HG03469 (cell line): ENCODE measurements at regions not wholly inside any gene's neighbourhood (a gene's known extent, or its start where the extent isn't known, plus 50 kb on each side); places are given as distances from the start of the nearest gene placed in this dataset.

ENCODE experiments used
- ATAC-seq: cut with Tn5 transposase; IDR thresholded peaks from one replicate; pipeline ENCODE4 v1.9.1; 2021; ENCODE audit warnings: mild to moderate bottlenecking, moderate library complexity, moderate number of reproducible peaks; ENCODE audit not compliant: unreplicated experiment

DNA sequence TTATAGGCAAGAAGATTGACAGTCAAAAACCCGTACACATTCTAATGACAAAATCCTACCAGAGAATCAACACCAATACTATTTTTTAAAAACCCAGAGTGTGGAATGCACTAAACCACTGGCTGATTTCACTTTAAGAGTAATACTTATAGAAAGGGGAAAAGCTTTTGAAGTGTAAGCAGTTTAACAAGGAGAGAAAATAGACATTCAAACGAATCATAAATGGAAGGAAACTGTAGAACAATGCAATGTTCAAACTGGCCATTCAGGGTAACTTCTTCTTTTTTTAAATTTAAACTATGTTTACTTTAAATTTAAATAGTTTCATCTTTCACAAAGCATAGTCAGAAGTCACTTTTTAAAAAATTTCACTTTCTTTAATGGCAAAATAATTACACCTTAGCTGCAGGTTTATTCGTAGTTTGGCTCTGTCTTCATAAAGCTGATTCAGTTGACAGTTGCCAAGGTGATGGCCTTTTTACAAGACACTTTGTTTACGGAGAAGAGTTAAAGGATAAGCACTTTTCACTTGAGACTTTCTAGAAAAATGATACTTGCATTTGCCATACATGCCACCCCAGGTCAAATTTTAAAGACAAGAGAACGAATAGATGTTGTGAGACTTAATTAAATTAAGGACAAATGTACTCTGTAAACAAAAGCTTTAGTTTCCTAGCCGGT is 82.4 kb upstream of the KLF3 start:
- ATAC-seq: no peak

DNA sequence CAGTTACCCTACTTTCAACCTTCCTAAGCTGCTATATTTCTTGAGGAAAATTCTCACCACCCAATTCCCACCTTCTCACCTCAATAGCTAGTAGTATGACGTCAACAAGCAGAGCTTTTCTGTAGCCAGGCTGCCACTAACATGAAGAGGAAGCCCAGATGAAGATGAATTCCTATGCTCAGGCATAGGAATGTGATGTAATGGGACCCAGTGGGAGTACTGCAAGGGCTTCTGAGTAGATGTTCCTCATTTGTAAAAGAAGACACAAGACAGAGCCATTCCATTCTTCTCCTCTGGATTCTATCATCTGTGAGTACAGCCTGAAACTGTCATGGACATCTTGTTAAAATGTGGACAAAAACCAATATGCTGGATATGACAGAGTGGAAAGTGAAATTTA is 81.6 kb upstream of the KLF3 start:
- ATAC-seq: no peak

DNA sequence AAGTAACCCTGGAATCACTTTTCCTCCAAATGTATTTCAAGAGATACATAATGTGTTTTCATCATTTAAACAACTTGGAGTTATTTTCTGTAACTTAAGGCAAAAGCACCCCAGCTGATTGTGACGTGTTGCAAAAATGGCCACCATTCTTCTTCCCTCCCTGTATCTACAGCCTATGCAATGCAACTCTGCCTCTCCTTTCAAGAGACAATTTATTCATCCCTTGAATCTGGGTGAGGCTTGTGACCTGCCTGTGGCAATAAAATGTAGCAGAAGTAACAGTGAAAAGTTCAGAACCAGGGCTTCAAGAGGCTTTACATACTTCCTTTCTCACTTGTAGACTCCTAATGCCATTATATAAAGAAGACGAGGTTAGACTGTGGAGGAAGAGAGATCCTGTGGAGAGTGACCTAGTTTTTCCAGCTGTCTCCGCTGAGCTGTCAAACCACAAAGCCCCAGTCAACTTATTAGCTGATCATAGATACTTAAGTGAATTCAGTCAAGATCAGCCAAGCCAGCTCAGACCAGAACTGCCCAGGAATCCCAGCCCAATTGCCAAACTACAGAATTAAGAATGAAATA is 81.0 kb upstream of the KLF3 start:
- no peak for ATAC-seq

DNA sequence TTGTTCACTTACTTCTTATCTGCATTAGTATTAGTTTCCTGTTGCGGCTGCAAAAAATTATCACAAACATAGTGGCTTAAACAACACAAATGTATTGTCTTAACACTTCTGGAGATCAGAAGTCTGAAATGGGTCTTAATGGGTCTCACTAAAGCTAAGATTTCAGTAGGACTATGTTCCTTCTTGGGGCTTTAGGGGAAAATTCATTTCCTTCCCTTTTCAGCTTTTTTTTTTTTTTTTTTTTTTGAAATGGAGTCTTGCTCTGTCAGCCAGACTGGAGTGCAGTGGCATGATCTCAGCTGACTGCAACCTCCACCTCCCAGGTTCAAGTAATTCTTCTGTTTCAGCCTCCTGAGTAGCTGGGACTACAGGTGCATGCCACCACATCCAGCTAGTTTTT is 78.1 kb upstream of the KLF3 start:
- no peak for ATAC-seq

DNA sequence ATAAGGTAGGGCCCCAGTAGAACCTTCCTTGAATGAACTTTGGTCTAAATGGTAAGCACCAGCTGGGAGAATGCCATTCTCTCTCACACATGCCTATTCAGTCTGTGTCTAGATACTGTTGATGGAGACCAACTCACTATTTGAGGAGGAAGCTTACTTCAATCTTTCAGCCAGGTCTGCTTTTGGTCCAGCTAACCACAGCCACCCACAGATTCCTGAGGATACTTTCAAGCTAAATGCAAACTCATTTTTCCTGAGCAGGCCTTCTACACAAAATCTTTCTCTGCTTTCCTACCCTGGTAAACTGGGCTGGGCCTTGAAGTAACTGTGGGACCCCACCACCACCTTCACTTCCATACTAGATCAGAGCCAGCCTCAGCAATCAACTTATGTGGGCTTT is 76.9 kb upstream of the KLF3 start:
- no peak for ATAC-seq

DNA sequence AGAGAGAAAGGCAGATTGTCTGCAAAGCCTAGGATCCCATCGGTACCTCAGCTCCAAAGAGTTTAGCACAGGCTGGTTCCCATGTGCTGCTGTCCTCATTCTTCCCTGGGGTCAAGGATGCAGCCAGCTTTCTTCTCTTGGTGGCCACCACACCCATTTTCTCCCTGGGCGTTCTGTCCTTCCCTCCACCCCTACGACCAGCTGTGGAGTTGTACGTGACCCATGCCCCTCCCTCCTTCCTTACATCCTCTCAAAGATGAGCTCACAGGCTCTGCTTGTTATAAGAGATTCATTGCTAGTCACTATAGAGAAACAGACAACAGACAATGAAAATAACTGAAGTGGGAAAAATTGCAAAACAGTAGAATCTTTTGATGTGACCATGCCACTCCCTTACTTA is 74.0 kb upstream of the KLF3 start:
- no peak for ATAC-seq

DNA sequence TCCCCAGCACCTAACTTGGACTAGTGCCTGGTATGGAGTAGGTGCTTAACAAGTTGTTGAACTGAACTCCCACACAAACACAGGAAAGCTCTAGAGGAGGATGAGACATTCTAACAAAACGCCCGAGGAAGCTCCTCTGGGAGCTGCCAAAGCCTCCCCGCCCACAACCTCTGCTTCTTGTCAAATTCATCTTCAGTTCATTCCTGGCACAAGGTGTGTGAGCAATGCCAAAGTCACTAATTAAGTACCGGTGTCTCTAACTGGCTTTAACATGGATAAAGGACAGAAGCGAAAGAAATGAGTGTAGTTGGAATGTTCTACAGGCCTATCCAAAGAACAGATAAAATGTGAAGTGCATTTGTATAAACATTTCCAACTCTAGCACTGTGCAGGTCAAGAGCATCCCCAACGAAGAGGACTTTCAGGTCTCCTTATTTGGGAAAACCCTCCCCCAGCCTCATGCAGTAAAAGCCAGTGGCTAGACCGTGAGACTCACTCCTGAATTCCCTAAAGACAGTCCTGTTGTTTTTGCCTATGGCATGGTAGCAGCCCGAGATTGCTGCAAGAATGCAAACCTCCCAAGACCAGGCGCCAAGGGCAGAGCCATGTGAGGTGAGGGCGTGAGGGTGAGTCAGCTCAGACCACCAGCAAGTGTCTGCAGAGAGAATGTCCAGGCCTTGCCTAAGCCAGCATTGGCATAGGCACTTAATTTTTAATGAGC is 72.2 kb upstream of the KLF3 start:
- no peak for ATAC-seq

DNA sequence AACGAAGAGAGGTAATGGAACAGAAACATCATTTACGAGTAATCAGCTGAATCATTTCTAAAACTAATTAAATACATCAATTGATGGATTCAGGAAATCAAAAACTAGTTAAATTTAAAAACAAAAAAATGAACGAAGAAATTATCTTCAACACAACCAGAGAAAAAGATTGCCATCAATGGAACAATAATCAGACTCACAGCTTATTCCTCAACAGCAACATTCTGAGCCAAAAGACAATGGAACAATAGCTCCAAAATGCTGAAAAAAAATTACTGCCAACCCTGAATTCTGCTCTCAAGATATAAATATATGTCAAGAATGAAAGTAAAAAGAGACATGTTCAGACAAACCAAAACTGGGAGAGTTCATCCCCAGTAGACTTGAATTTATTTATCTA is 65.5 kb upstream of the KLF3 start:
- ATAC-seq: no peak

DNA sequence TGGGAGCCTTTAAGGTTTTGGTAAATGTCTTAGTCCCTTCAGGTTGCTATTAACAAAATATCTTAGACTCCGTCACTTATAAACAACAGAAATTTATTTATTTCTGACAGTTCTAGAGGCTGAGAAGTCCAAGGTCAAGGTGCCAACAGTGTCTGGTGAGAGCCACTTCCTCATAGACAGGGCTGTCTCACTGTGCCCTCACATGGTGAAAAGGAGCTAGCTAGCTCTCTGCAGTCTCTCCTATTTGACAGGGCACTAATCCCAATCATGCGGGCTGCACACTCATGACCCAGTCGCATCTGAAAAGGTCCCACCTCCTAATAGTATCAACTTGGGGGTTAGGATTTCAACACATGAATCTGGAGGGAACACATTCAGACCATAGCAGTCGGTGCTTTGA is 63.4 kb upstream of the KLF3 start:
- ATAC-seq: no peak

DNA sequence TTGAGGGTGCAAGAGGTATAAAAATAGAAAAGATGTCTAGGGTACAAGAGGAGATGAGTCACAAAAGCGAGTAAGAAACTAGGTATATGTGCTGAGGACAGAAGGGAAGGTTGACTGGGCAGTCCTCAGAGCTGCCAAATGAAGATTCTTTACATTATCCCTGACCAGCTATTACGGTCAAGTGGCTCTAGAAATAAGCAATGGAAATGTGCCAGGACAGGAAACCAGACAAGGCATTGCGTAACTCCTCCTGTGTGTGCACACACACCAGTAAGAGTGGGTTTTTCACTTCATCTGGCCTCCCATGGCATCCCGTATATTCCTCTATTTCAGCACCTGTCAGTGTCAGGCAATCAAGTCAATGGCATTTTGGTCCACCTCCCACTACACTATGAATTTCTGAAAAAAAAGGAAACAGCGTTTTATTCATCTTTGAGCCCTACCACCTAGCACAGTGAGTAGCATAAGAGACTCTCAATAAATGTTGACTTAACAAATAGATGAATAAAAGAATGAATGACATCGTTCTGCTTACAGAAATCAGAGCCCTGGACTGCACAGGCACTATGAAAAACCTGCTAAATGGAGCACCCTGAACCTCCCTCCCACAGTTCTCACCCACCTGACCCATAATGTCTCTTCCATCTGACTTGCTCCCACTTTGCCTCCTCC is 62.6 kb upstream of the KLF3 start:
- ATAC-seq: no peak

DNA sequence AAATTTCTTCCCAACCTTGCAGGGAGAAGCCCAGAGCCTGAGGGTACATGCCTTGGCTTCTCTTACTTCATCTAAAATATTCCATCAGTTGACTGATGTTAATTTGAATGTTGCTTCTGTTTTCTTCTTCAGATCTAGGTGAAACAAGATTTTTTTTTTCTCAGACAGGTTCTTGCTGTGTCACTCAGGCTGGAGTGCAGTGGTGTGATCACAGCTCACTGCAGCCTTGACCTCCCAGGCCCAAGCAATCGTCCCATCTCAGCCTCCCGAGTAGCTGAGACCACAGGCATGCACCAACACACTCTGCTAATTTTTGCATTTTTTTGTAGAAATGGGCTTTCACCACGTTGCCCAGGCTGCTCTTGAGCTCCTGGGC is 62.1 kb upstream of the KLF3 start:
- ATAC-seq: no peak

DNA sequence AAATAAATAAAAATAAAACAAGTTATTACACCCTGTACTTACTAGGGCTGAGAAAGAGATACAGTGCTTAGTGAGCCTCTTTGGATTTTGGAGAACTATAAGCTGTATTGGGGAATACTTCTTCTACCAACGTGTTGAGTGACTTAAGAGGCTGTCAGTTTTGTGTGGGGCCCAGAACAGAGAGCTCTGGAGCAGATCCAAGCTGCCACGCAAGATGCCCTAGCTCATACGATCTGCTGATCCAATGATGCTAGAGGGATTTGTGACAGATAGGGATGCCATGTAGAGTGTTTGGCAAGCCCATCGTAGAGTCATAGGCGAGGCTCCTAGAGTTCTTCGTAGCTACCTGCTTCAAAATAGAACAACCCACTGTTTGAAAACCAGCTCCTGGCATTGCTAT is 60.3 kb upstream of the KLF3 start:
- no peak for ATAC-seq

DNA sequence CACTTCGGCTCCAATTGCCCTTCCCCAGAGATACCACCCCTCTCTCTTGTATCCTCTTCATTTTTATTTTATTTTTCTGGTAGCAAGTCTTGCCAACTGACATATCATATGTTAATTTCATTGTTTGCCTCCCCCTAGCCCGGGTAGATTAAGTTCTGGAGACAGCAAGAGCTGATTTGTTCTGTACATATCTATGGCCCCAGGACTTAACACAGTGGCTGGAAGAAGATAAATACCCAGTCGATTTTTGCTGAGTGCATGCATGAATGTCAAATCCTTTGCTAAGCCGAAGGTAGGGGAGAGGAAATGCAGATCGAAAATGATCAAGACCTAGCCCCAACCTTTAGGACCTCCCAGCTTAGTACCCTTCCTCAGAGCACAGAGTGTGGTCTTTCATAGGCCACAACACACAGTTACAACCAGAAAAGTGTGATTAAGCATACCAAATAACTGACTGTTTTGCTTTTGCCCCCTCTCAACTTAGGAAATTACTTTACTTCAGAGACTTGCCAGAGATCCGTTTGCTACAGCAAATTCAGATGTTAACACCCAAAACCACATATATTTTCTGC is 58.7 kb upstream of the KLF3 start:
- ATAC-seq: no peak

DNA sequence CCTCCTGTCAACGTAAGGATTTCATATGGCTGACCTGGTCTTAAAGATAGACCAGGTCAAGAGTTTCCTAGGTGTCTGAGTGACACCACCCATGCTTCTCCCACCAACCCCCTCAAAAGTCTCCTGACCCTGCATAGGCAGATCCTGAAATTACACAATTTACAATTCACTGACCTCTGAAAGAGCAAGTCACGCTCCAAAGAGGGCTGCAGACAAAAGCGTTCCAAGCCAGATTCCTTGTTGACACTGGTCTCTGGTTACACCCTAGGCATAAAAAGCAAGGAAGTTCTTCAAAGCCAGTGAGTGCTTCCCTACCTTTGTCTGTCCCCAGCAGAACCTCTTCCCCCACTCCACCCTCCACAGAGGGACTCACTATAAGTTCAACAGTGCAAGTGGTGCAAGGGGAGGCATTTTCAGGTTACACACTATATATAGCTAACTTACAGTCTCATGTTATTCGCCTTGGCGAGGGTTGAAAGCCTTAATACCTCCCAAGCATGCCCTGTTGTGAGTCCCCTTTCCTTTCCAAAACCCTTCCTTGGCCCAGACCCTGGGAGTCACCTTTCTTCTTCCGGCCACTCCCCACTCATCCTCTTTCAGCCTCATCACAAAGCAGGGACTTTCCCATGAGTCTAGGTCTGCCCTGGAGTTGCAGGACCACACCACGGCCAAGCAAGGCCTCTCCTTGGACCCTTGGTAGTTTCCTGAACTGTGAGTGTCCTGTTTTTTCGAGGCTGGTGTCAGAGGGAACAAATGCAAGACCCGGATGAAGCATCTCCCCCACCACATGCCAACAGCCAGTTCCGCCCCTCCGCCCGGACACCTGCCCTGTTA is 58.0 kb upstream of the KLF3 start:
- no peak for ATAC-seq

DNA sequence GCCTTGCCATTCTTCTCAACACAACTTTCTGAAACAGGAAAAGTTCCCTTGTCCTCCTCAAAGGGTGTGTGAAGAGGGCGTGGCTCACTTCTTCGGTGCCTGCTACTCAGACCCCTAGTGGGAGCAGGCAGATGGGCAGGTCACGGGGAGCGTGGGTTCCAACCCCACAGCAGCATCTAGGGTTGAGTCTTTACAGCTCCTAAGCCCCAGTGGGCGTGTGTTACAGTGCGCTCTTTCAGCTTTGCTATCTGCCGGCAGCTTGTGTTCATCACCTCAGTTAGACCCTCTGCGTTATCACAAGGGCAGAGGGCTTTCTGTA is 57.5 kb upstream of the KLF3 start:
- no peak for ATAC-seq

DNA sequence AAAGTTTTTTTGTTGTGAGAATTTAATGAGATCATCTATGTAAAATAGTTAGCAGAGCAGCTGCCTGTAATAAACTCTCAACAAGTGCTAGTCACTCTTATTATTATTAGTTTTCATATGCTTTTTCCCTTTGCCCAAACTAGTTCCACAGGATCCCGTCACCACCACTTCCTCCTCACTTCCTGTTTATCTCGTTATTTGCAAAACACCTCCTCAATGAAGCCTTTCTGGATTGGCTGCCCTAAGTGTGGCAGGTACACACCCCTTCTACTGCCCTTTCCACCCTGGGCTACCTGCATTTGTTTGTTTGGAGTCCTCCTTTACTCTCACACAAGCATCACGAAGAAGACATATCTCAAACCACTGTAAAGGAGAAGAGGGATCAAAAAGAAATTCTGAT is 54.4 kb upstream of the KLF3 start:
- ATAC-seq: no peak

DNA sequence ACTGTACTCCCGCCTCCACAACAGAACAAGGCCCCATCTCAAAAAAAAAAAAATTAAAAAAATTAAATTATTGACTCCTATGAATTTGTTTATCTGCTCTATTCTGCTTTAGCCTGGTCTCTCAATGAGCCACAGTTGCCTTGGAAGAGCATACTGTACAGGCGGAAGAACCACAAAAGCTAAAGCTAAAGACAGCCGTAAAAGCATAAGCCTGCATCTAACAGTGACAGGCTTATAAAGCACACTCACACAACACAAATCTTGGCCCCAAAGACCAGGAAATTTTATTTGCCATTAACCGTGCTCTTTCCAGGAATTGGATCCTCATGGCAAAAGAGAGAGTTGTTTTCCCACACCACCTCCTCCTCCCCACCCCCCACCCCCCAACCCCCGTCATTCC is 53.5 kb upstream of the KLF3 start:
- ATAC-seq: no peak

DNA sequence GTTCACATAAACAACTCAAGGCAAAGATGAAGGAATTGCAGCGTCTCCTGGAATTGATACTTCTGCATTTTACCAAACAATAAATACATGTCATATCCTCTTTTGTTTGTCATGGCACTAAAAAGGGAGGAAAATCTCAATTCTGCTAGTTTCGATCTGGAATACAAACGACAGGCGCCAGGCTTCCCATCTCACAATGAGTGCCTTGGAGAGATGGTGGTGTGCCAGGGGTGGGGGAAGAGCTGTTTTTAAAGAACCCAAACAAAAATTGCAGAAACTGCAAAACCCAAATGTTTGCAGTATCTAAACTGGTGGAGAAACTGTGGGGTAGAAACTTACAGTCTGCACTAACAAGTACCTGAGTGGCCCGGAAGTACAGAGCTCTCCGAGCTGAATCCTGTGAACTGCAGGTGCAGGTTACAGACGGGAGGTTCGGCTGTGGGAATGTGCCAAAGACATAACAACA is 53.0 kb upstream of the KLF3 start:
- ATAC-seq: no peak

DNA sequence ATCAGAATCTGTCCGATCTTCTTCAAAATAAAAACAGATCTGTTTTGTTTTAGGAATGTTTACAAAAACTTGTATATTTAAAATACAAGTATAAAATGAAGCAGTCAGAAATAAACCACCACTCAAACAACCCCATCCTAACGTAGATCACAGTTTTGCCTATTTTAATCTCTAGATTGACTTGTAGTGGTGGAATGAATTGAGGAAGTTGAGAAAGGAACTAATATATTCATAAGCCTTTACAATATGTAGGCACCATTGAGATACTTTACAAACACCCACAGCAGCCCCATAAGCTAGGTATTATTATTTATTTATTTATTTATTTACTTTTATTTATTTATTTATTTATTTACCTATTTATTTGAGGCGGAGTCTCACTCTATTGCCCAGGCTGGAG is 52.3 kb upstream of the KLF3 start:
- ATAC-seq: no peak

DNA sequence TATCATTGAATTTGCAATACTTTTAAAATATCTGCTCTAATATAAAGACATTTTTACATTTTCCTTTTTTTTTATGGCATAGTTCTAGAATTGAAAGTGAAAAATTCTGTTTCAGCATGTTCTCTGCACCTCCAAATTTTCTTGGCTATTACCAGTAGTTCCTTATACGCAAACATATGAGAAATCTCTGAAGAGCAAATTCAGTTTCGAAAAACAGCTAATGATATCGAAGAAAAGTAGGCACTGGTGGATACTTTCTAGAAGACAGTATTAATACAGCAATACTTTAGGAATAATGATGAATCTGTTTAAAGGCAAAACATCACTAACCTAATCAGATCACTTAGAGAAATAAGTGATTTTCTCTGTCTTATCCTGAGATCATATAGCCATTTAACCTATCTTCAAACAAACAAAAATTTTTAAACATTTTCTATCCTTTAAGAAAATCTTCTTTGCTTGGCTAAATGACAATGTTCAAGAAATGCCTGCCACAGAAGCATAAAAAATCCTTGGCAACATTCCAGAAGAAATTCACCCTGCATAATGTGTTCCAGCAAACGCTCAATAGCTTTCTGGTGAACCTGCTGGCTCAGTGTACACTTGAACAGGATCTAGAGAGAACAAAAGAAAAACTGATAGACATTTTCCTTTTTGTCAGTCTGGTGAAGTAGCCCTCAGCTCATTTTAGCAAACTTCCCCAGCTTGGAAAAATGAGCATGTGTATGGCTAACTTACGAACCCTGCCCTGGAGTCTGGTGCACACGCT is 51.2 kb upstream of the KLF3 start:
- ATAC-seq: no peak
